ENCODE measurements at regions not wholly inside any gene's neighbourhood (a gene's known extent, or its start where the extent isn't known, plus 50 kb on each side); places are given as distances from the start of the nearest gene placed in this dataset.

DNA sequence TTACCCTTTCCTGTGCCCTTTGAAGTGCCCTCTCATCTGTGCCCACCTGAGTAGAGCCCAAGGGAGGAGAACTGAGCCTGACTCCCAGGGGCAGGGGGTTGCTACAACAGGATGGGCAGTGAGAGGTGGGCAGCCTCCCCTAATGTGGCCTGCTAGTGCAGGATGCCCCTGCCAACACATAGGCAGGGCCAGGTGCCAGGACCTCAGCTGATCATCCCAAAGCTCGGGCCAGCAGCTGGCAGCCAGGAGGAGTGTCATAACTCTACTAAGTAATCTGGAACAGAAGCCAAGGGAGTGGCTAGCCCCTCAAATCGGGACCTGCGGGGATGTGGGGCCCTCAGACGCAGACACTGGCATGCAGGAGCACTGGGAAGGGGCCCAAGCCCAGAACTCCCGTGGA lies 208.8 kb upstream of the RAB4A start:
- TF ChIP-seq, protein P1, sequence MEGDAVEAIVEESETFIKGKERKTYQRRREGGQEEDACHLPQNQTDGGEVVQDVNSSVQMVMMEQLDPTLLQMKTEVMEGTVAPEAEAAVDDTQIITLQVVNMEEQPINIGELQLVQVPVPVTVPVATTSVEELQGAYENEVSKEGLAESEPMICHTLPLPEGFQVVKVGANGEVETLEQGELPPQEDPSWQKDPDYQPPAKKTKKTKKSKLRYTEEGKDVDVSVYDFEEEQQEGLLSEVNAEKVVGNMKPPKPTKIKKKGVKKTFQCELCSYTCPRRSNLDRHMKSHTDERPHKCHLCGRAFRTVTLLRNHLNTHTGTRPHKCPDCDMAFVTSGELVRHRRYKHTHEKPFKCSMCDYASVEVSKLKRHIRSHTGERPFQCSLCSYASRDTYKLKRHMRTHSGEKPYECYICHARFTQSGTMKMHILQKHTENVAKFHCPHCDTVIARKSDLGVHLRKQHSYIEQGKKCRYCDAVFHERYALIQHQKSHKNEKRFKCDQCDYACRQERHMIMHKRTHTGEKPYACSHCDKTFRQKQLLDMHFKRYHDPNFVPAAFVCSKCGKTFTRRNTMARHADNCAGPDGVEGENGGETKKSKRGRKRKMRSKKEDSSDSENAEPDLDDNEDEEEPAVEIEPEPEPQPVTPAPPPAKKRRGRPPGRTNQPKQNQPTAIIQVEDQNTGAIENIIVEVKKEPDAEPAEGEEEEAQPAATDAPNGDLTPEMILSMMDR (IDR thresholded peaks at IDR 0.05) = no peak
- no peak for TF ChIP-seq POLR2A (IDR thresholded peaks at IDR 0.05)
- TF ChIP-seq POLR2AphosphoS5 (IDR thresholded peaks at IDR 0.05) = no peak

Data from breast epithelium (tissue), 3 donors.